Stomach (tissue), 4 donors: ENCODE measurements at regions not wholly inside any gene's neighbourhood (a gene's known extent, or its start where the extent isn't known, plus 50 kb on each side); places are given as distances from the start of the nearest gene placed in this dataset.

ENCODE experiments used
- CTCF ChIP-seq, 7 experiments: fragments of 450-650 bp in 4 of 7; fragments of 200-600 bp in 3 of 7; sonication (generic) in 3 of 7; IDR thresholded peaks; one replicate each; pipeline ENCODE4 v1.5.1; 2016 to 2019; ENCODE audit warnings: antibody characterized with exemption in 7 of 7, control low read depth in 2 of 7, mild to moderate bottlenecking in 1 of 7
- EP300 ChIP-seq: sonication (generic); formaldehyde crosslinking; IDR thresholded peaks from one replicate; pipeline ENCODE4 v1.6.1; 2017; ENCODE audit warnings: antibody characterized with exemption
- POLR2A ChIP-seq, 4 donors: fragments of 450-650 bp; IDR thresholded peaks; one replicate each; pipeline ENCODE4 v1.6.1; 2016; ENCODE audit warnings: antibody characterized with exemption in 4 of 4, control low read depth in 2 of 4, mild to moderate bottlenecking in 1 of 4, moderate library complexity in 1 of 4
- POLR2AphosphoS5 ChIP-seq, 3 donors: sonication (generic); formaldehyde crosslinking; IDR thresholded peaks; one replicate each; pipeline ENCODE4 v1.6.1; 2016; ENCODE audit warnings: antibody characterized with exemption in 3 of 3

GRCh38 chr4:186854256-186854655 lies 130.6 kb upstream of the FAT1 start:
- TF ChIP-seq POLR2AphosphoS5 (IDR thresholded peaks at IDR 0.05) (no peak), CTCF (IDR thresholded peaks at IDR 0.05) (no peak), POLR2A (IDR thresholded peaks at IDR 0.05) (no peak), EP300 (no peak)
